Stimulated activated CD4-positive, alpha-beta T cell treated with anti-CD3 and anti-CD28 coated beads, TNF-alpha, amount 100 ng/mL, for 4 hours (primary cell): ENCODE measurements at regions not wholly inside any gene's neighbourhood (a gene's known extent, or its start where the extent isn't known, plus 50 kb on each side); places are given as distances from the start of the nearest gene placed in this dataset.

Experiments
- DNase-seq, 3 experiments: peaks; one replicate each; pipeline ENCODE4 v3.0.0-alpha.2; 2020; ENCODE audit warnings: low read depth in 3 of 3

GRCh38 chr20:41670631-41671030, 52.5 kb upstream of the CHD6 start:
- no peak for DNase-seq

DNA sequence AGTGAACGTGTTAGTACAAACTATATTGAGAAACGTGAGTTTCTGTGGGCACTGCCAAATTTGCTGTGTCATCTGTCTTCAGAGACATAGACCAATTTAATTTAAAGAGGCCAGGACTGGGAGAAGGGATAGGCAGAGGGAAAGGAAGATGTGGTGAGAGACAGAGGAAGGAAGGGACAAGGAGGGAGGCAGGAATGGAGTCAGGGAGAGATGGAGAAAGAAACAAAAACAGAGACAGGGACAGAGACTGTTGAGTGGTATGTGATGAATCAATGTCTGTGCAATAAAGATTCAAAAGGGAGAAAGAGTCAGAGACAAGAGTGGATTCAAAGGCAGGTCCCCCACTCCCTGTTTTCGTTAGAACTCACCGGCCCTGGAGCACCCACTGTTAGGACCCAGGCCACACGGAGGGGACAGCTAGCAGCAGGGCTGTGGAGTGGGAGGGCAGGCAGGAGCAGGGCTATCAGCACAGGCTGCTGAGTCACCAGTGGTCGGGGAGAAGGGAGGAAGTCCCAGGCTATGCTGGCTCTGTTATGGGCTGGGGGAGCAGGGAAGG, 51.6 kb upstream of the CHD6 start:
- DNase-seq = no peak

DNA sequence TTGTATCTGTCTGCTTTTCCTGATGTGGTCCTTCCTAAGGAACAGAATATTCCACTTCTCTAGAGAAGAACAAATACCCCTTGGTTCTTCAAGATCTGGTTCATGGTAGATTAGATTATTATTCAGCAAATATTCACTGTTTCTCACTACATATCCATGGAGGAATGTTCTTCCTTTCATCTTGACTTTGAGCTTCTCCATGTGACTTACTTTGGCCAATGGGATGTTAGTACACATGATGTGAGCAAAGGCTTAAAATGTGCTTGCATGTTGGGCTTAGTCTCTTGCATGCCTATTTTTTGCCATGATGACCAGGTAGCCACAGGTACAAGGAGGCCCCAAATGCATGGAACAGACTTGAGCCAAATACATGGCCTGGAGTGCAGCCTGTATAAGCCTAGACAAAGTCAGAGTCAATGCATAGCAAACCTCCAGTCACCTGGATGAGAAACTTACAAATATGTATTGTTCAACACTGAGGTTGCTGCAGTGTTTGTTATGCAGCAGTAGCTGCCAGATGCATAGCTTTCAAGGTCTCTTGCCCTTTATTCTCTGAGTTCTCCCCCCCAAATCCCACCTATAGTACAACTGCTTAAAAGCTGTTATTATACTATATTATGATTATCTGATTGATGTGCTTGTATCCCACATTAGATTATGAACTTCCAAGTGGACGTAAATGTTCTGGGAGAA, 50.0 kb upstream of the CHD6 start:
- no peak for DNase-seq
